Tibial nerve (tissue), 4 donors: ENCODE measurements at regions not wholly inside any gene's neighbourhood (a gene's known extent, or its start where the extent isn't known, plus 50 kb on each side); places are given as distances from the start of the nearest gene placed in this dataset.

Source experiments
- EP300 ChIP-seq, 2 donors: sonication (generic); formaldehyde crosslinking; IDR thresholded peaks; one replicate each; pipeline ENCODE4 v1.6.1; 2017; ENCODE audit warnings: antibody characterized with exemption in 2 of 2, mild to moderate bottlenecking in 1 of 2
- POLR2A ChIP-seq, 2 donors: fragments of 450-650 bp; IDR thresholded peaks; one replicate each; pipeline ENCODE4 v1.6.1; 2017; ENCODE audit warnings: antibody characterized with exemption in 2 of 2, mild to moderate bottlenecking in 2 of 2, moderate library complexity in 2 of 2
- TF ChIP-seq, protein P1 (sequence below), 5 experiments: fragments of 200-600 bp in 3 of 5; fragments of 450-650 bp in 2 of 5; sonication (generic) in 3 of 5; IDR thresholded peaks; one replicate each; pipeline ENCODE4 v1.5.1; 2016 to 2019; ENCODE audit warnings: antibody characterized with exemption in 5 of 5, mild to moderate bottlenecking in 3 of 5, moderate library complexity in 2 of 5

DNA sequence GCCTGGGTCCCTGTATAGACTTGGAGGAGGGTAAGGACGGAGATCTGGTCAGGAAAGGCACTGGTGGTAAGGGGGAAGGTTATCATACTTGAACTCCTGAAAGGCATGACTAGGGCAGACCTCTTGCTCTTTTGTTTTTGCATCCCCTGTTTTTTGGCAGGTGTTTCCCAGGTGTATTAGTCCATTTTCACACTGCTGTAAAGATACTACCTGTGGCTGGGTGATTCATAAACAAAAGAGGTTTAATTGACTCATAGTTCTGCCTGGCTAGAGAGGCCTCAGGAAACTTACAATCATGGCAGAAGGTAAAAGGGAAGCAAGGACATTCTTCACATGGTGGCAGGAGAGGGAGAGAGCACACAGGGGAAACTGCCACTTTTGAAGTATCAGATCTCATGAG, 57.2 kb upstream of the APOBEC4 start:
- TF ChIP-seq POLR2A (IDR thresholded peaks at IDR 0.05) (no peak), EP300 (IDR thresholded peaks at IDR 0.05) (no peak)
- TF ChIP-seq, protein P1, sequence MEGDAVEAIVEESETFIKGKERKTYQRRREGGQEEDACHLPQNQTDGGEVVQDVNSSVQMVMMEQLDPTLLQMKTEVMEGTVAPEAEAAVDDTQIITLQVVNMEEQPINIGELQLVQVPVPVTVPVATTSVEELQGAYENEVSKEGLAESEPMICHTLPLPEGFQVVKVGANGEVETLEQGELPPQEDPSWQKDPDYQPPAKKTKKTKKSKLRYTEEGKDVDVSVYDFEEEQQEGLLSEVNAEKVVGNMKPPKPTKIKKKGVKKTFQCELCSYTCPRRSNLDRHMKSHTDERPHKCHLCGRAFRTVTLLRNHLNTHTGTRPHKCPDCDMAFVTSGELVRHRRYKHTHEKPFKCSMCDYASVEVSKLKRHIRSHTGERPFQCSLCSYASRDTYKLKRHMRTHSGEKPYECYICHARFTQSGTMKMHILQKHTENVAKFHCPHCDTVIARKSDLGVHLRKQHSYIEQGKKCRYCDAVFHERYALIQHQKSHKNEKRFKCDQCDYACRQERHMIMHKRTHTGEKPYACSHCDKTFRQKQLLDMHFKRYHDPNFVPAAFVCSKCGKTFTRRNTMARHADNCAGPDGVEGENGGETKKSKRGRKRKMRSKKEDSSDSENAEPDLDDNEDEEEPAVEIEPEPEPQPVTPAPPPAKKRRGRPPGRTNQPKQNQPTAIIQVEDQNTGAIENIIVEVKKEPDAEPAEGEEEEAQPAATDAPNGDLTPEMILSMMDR (IDR thresholded peaks at IDR 0.05) = no peak
